DMS114 treated with DMSO at 0.1 percent for 48 hours (cell line): ENCODE measurements at regions not wholly inside any gene's neighbourhood (a gene's known extent, or its start where the extent isn't known, plus 50 kb on each side); places are given as distances from the start of the nearest gene placed in this dataset.

Experiments used
- DNase-seq: peaks from one replicate; lab custom pipeline; 2025; ENCODE audit not compliant: unreplicated experiment; lab: John Stamatoyannopoulos, UW

- DNase-seq: no peak
Observed at GRCh38 chr18:77974329-77974728, 724.7 kb downstream of the GALR1 start.

- DNase-seq: no peak
Observed at GRCh38 chr18:77977331-77977730, 727.7 kb downstream of the GALR1 start.

DNA sequence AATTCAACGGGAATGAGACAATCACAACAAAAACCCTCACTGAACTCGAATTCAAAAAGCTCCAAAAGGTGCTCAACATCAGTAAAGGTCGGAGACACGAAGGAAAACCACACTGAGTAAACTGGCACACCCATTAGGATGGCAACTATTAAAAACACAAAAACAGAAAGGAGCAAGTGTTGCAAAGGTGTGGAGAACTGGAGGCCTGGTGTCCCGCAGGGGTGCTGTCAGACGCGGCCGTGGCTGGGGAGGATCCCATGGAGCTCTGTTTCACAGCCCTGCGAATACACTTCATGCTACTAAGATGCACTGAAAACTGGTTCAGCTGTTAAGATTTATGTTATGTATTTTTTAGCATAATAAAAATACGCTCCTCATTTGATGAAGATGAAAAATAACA lies 730.6 kb downstream of the GALR1 start:
- DNase-seq: no peak

GRCh38 chr18:77981874-77982273 lies 732.2 kb downstream of the GALR1 start:
- DNase-seq: no peak

DNA sequence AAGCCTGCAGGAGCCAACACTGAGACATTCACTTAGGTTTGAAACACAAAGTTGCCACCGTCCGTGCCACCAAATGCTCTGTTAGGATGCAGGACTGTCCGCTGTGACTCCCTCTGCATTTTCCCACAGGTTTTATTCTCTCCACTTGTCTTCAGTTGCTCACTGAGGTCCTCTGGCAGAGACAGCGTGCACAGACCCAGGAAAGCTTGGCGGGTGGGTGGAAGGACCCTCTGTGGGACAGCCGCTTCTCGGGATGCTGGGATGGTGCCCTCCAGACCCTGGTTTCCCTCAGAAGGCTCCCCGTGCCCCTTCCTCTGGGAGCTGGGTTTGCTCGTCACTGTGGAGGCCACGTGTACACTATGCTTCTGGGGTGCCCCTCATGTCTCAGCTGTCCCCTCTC lies 733.6 kb downstream of the GALR1 start:
- DNase-seq: no peak

GRCh38 chr18:77984178-77984577 lies 734.5 kb downstream of the GALR1 start:
- no peak for DNase-seq

DNA sequence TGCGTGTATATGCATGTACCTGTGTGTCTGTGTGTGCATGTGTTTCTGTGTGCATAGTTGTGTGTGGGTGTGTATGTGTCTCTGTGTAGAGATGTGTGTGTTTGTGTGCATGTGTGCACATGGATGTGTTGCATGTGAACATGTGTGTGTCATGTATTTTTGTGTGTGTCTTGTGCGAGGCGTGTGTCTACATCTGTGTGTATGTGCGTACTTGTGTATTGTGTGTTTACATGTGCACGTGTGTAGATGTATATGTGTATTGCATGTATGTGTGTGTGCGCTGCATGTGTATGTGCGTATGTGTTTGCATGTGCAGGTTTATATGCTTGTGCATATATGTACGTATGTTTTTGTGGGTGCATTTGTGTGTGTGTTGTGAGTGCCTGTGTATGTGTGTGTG lies 735.2 kb downstream of the GALR1 start:
- no peak for DNase-seq

DNA sequence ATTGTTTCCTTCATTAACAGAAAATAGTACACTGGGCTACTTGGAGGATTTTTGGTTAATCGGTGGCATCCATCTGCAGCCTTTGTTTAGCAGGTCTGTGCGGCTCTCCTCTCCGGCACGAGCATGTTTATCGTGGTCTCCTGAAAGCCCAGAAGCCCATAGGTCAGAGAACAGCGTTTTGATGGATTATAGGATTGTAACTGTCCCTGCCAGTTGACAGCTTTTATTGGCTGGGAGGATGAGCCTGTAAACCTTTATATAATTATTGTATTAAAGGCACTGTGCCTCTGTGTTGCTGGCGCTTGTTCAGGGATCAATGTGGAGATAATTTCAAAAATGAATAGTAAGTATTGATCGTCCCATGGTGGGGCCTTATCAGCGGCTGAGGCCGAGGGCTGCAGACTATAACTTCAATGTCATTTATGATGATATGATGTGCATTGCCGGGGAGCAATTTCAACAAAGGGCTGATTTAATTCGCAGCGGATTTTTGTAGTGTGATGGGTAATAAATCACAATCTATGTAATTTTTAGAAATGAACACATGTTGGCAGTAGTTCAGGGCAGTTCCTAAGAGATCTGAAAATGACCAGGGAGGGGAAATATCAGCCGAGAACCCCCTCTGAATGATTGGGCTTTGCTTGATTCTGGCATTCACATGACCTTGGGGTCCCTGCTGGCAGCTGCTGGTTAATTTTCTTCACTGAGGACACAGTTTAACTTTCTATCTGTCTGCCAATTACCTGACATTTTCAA lies 736.1 kb downstream of the GALR1 start:
- no peak for DNase-seq

DNA sequence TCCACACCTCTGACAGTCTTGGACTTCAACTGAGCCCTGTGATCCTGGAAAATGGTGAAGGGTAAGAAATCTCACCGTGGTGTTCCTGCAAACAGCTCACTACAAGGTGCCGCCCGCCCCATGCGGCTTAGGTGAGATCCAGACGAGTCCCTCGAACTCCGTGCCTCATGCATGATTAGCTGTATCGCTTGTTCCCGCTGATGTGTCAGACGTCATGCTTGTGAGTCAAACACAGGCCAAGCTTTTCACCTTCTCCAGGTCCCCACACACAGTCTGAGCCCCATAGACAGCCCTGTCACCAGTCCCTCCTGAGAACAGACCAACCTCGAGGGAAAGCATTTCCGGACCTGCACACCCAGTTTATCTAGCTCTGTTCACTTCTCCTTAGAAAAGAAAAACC lies 740.5 kb downstream of the GALR1 start:
- no peak for DNase-seq

- no peak for DNase-seq
Observed at GRCh38 chr18:77990901-77991300, 741.3 kb downstream of the GALR1 start.

- DNase-seq: no peak
Observed at GRCh38 chr18:77992057-77992456, 742.4 kb downstream of the GALR1 start.

DNA sequence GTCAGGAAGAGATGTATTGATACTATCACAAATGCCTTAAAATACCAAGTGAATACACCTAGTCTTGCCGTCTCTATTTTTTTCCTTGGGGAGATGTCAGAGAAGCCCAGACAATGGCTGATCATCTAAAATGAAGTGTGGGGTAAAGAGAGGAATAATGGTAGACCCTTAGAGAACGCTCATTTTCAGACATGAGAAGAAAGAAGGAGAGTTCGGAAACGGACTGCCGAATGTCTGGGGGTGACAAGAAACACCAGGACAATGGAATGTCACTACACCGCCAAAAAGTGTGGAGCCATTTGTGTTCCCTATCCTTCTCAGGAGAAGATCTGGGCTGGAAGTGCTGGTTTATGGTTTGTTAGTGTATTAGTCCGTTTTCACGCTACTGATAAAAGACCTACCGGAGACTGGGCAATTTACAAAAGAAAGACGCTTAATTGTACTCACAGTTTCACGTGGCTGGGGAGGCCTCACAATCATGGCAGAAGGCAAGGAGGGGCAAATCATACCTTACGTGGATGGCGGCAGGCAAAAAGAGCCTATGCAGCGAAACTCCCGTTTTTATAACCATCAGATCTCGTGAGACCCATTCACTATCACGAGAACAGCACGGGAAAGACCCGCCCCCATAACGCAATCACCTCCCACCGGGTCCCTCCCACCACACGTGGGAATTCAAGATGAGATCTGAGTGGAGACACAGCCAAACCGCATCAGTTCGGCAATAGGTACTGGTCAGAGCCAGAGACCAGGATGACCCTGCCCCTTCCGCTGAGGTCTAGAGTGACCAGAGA lies 743.7 kb downstream of the GALR1 start:
- no peak for DNase-seq

DNA sequence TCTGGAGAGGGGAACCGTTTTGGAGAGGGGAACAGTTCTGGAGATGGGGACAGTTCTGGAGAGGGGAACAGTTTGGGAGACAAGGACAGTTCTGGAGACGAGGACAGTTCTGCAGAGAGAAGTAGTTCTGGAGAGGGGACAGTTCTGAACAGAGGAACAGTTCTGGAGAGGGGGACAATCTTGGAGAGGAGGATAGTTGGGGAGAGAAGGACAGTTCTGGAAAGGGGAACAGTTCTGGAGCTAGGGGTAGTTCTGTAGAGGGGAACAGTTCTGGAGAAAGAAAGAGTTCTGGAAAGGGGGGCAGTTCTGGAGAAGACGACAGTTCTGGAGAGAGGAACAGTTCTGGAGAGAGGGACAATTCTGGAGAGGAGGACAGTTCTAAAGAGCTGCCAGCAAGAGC lies 745.9 kb downstream of the GALR1 start:
- DNase-seq: no peak

DNA sequence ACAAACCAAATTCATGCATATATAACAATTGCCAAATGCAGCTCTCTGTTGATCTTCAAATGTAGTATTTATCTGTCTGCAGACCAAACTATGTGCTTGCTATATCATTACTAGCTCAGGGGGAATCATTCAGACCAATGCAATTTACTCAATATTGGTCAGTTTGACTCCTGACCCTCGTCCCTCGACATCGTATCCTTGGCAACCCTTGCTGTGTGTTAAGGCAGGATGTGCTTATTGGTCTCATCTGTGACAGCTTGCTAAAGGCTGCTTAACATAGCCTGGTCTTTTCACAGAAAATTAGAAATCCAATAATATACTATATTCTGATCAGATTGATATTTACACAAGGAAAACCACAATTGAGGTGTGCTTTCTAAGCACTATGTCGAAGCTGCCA lies 747.1 kb downstream of the GALR1 start:
- DNase-seq: no peak

- no peak for DNase-seq
Observed at GRCh38 chr18:78001811-78002210, 752.2 kb downstream of the GALR1 start.

- no peak for DNase-seq
Observed at GRCh38 chr18:78006006-78006773, 756.5 kb downstream of the GALR1 start.

GRCh38 chr18:78006774-78007260 lies 757.2 kb downstream of the GALR1 start:
- DNase-seq: no peak

DNA sequence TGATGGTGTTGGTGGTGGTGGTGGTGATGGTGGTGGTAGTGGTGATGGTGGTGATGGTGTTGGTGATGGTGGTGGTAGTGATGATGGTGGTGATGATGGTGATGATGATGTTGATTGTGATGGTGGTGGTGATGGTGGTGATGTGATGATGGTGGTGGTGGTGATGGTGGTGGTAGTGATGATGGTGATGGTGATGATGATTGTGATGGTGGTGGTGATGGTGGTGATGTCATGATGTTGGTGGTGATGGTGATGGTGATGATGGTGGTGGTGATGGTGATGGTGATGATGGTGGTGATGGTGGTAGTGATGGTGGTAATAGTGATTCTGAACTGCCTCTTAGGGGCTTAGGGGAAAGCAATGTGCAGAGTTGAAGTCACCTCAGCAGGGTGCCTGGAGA lies 760.7 kb downstream of the GALR1 start:
- no peak for DNase-seq

- DNase-seq: no peak
Observed at GRCh38 chr18:78017869-78018268, 768.2 kb downstream of the GALR1 start.

DNA sequence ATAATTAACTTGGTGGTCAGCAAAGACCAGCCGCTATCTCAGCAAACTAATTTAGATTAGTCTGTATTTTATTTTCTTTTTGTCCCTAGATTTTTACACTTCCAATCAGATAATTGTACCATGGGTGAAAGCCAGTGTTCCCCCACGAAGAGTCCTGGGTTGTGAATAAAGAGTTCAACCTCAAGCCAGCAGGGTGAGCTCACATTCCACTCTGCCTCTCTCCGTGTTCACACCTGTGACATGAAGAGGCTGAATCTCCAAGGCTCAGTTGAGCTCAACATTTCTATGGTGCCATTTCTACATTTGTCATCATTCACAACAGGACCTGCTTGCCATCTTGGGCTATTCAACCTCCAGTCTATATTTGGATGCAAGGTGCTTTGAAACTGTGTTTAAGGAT lies 771.5 kb downstream of the GALR1 start:
- DNase-seq: no peak

DNA sequence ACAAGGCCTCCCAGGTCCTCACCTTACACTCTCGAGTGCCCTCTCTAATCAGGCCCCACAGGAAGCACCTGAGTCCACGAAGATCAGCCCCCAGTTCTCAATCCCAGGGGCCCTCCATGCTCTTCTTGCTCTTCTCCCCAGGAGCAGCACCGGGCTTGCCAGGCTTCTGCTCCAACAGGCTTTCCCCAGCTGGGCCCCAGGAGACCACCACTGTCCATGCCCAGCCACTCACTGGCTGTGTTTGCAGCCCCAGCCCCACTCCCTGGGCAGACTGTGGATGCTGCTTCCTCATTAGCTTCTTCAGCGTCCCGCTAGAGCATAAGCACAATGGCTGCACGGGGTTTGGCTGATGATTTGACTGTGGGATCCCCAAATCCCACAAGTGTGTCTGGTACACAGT lies 781.9 kb downstream of the GALR1 start:
- no peak for DNase-seq

- no peak for DNase-seq
Observed at GRCh38 chr18:78031991-78032390, 782.3 kb downstream of the GALR1 start.
